ENCODE measurements at regions not wholly inside any gene's neighbourhood (a gene's known extent, or its start where the extent isn't known, plus 50 kb on each side); places are given as distances from the start of the nearest gene placed in this dataset.

DNA sequence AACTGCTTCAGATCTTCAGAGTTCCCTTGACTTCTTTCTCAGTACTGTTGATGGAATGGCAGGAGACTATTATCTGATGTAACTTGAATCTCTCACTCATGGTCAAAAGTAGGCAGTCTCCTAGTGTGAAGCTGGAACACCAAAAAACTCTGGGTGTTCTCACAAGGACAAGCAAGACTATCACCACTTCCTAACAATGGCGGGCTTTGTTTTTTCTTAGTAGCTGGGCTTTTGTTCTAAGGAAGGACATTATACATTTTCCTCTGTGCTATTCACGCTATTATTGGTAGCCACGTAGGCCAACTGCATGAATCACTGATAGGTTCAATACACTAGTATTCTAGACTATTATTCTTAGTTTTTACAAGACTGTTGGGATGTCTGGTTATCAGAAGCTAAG lies 67.7 kb upstream of the ATG10 start:
- TF ChIP-seq, protein P1, sequence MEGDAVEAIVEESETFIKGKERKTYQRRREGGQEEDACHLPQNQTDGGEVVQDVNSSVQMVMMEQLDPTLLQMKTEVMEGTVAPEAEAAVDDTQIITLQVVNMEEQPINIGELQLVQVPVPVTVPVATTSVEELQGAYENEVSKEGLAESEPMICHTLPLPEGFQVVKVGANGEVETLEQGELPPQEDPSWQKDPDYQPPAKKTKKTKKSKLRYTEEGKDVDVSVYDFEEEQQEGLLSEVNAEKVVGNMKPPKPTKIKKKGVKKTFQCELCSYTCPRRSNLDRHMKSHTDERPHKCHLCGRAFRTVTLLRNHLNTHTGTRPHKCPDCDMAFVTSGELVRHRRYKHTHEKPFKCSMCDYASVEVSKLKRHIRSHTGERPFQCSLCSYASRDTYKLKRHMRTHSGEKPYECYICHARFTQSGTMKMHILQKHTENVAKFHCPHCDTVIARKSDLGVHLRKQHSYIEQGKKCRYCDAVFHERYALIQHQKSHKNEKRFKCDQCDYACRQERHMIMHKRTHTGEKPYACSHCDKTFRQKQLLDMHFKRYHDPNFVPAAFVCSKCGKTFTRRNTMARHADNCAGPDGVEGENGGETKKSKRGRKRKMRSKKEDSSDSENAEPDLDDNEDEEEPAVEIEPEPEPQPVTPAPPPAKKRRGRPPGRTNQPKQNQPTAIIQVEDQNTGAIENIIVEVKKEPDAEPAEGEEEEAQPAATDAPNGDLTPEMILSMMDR (IDR thresholded peaks at IDR 0.05) = no peak
- no peak for TF ChIP-seq POLR2AphosphoS5 (IDR thresholded peaks at IDR 0.05)
- no peak for TF ChIP-seq POLR2A (IDR thresholded peaks at IDR 0.05)
